GM23338 (cell line): ENCODE measurements at regions not wholly inside any gene's neighbourhood (a gene's known extent, or its start where the extent isn't known, plus 50 kb on each side); places are given as distances from the start of the nearest gene placed in this dataset.

Source experiments
- CREB1 ChIP-seq: fragments of 250-450 bp; sonication (Bioruptor Pico); IDR thresholded peaks from 2 replicates; pipeline ENCODE4 v1.5.0; 2020; ENCODE audit warnings: low read depth, mild to moderate bottlenecking, moderate library complexity
- CTCF ChIP-seq, 2 experiments: fragments of 200-600 bp in 1 of 2; sonication (generic) in 1 of 2; conservative IDR thresholded peaks; 2 replicates each; pipeline versions ENCODE4 v1.5.1 to v1.6.1; 2016 to 2017; ENCODE audit warnings: antibody characterized with exemption in 2 of 2, low read depth in 2 of 2, mild to moderate bottlenecking in 2 of 2, moderate library complexity in 1 of 2
- EZH2 ChIP-seq: fragments of 200-600 bp; sonication (generic); IDR thresholded peaks from one replicate; pipeline ENCODE4 v1.8.0; 2017; ENCODE audit warnings: antibody characterized with exemption, mild to moderate bottlenecking, low read depth; ENCODE audit not compliant: unreplicated experiment
- EZH2phosphoT487 ChIP-seq: fragments of 200-600 bp; sonication (generic); IDR thresholded peaks from one replicate; pipeline ENCODE4 v1.8.1; 2018; ENCODE audit warnings: antibody characterized with exemption; ENCODE audit not compliant: unreplicated experiment
- JUNB ChIP-seq: IDR thresholded peaks from one replicate; pipeline ENCODE4 v1.6.1; 2016; ENCODE audit warnings: antibody characterized with exemption; ENCODE audit not compliant: unreplicated experiment
- NANOG ChIP-seq: IDR thresholded peaks from 2 replicates; pipeline ENCODE4 v1.6.1; 2016; ENCODE audit warnings: antibody characterized with exemption, borderline replicate concordance
- POLR2AphosphoS5 ChIP-seq: IDR thresholded peaks from 2 replicates; pipeline ENCODE4 v1.6.1; 2016; ENCODE audit warnings: antibody characterized with exemption, low read depth
- REST ChIP-seq: IDR thresholded peaks from one replicate; pipeline ENCODE4 v1.6.1; 2018; ENCODE audit warnings: antibody characterized with exemption; ENCODE audit not compliant: unreplicated experiment
- STAT1 ChIP-seq: IDR thresholded peaks from one replicate; pipeline ENCODE4 v1.6.1; 2016; ENCODE audit warnings: antibody characterized with exemption; ENCODE audit not compliant: unreplicated experiment
- ZNF114 ChIP-seq: fragments of 250-450 bp; sonication (Bioruptor Pico); IDR thresholded peaks from 2 replicates; pipeline ENCODE4 v1.5.0; 2020; ENCODE audit warnings: mild to moderate bottlenecking, moderate library complexity
- ZNF462 ChIP-seq: fragments of 250-450 bp; sonication (Bioruptor Pico); IDR thresholded peaks from 2 replicates; pipeline ENCODE4 v1.5.0; 2020; ENCODE audit warnings: mild to moderate bottlenecking, moderate library complexity

- no peak for TF ChIP-seq CTCF (conservative IDR thresholded peaks at IDR 0.05; ENCODE audit: low read depth in 2 of 2)
- TF ChIP-seq JUNB: no peak
- TF ChIP-seq POLR2AphosphoS5: no peak
- no peak for TF ChIP-seq EZH2
- TF ChIP-seq CREB1: no peak
- TF ChIP-seq REST: no peak
- no peak for TF ChIP-seq EZH2phosphoT487
- TF ChIP-seq ZNF114 (CRISPR knock-in tag): no peak
- no peak for TF ChIP-seq STAT1
- no peak for TF ChIP-seq NANOG
- TF ChIP-seq ZNF462 (CRISPR knock-in tag): no peak
Observed at GRCh38 chr1:60745484-60745883, 336.9 kb upstream of the NFIA start.
